Fibroblast of lung (primary cell): ENCODE measurements at regions not wholly inside any gene's neighbourhood (a gene's known extent, or its start where the extent isn't known, plus 50 kb on each side); places are given as distances from the start of the nearest gene placed in this dataset.

ENCODE experiments used
- DNase-seq, 2 donors: peaks; one replicate each; pipeline versions ENCODE4 v3.0.0 to v3.0.0-alpha.2; 2010; ENCODE audit warnings: low read depth in 2 of 2
- H2AFZ ChIP-seq: 2 replicates; pipeline ENCODE4 v1.5.1; 2012; ENCODE audit warnings: low read length, control low read depth, inconsistent platforms
- H3K27ac ChIP-seq: 2 replicates; pipeline ENCODE4 v1.5.1; 2011; ENCODE audit warnings: low read length, control low read depth; ENCODE audit not compliant: insufficient read depth
- H3K27me3 ChIP-seq: 2 replicates; pipeline ENCODE4 v1.5.1; 2011; ENCODE audit warnings: mild to moderate bottlenecking, low read length; ENCODE audit not compliant: control insufficient read depth, insufficient read depth
- H3K36me3 ChIP-seq: 2 replicates; pipeline ENCODE4 v1.5.1; 2011; ENCODE audit warnings: low read length; ENCODE audit not compliant: control insufficient read depth, insufficient read depth
- H3K4me1 ChIP-seq: 2 replicates; pipeline ENCODE4 v1.5.1; 2011; ENCODE audit warnings: low read length; ENCODE audit not compliant: control insufficient read depth, insufficient read depth; ENCODE audit errors: extremely low read depth
- H3K4me2 ChIP-seq: 2 replicates; pipeline ENCODE4 v1.5.1; 2011; ENCODE audit warnings: low read length, control low read depth; ENCODE audit not compliant: insufficient read depth; ENCODE audit errors: extremely low read depth
- H3K4me3 ChIP-seq, 4 experiments: fragments of 200-600 bp in 1 of 4; sonication (generic) in 1 of 4; replicated peaks in 1 of 4; 2 replicates each; pipeline ENCODE4 v1.5.1; 2011 to 2016; ENCODE audit warnings: low read length in 4 of 4, low read depth in 3 of 4, mild to moderate bottlenecking in 3 of 4, control low read depth in 2 of 4, inconsistent platforms in 1 of 4, mixed read lengths in 1 of 4; ENCODE audit not compliant: insufficient read depth in 1 of 4; ENCODE audit errors: control extremely low read depth in 1 of 4
- H3K79me2 ChIP-seq: 2 replicates; pipeline ENCODE4 v1.5.1; 2012; ENCODE audit warnings: mild to moderate bottlenecking, low read length, inconsistent platforms; ENCODE audit not compliant: control insufficient read depth, insufficient read depth
- H3K9ac ChIP-seq: 2 replicates; pipeline ENCODE4 v1.5.1; 2011; ENCODE audit warnings: mild to moderate bottlenecking, low read length, control low read depth; ENCODE audit not compliant: insufficient read depth
- H3K9me3 ChIP-seq: 2 replicates; pipeline ENCODE4 v1.5.1; 2012; ENCODE audit warnings: low read depth, low read length; ENCODE audit not compliant: control insufficient read depth, insufficient read depth
- H4K20me1 ChIP-seq: 2 replicates; pipeline ENCODE4 v1.5.1; 2011; ENCODE audit warnings: low read length; ENCODE audit not compliant: control insufficient read depth, insufficient read depth; ENCODE audit errors: extremely low read depth
- EZH2 ChIP-seq: IDR thresholded peaks from 2 replicates; pipeline ENCODE4 v1.5.1; 2012; ENCODE audit warnings: low read length, control low read depth, mild to moderate bottlenecking; ENCODE audit errors: missing control alignments
- TF ChIP-seq, protein P1 (sequence below), 2 donors: IDR thresholded peaks in 1 of 2; conservative IDR thresholded peaks in 1 of 2; 1 replicate in 1 of 2; 2 replicates in 1 of 2; pipeline ENCODE4 v1.5.1; 2011 to 2012; ENCODE audit warnings: low read length in 2 of 2, control low read depth in 1 of 2, inconsistent platforms in 1 of 2, low read depth in 1 of 2, mild to moderate bottlenecking in 1 of 2

DNA sequence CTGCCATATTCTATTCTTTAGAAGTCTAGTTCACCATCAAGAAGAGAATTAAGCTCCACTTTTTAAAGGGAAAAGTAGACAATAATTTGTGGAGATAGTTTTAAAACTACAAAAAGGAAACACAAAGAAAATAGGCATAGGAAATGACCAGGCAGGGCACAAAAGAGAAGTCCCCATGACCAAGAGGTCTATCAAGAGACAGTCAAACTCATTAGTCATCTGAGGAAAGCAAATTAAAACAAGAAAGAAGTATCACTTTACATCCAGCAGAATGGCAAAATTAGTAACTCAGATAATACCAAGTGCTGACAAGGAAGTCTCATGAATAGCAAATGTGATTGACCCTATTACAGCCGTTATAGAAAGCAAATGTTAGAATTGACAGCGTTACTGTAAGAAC lies 243.7 kb upstream of the SNX7 start:
- Histone ChIP-seq H4K20me1 (no peaks in the 10 kb centered on the region), H3K4me1 (no peaks in the 10 kb centered on the region), H3K36me3 (no peaks in the 10 kb centered on the region), H3K79me2 (no peaks in the 10 kb centered on the region), H3K4me3 (no peak overlapping the region), H3K9me3 (no peaks in the 10 kb centered on the region), H3K27ac (no peak overlapping the region), H3K4me2 (no peak overlapping the region), H2AFZ (no peak overlapping the region), H3K9ac (no peak overlapping the region), H3K27me3 (no peaks in the 10 kb centered on the region)
- DNase-seq = no peak
- no peak for TF ChIP-seq EZH2
- TF ChIP-seq, protein P1, sequence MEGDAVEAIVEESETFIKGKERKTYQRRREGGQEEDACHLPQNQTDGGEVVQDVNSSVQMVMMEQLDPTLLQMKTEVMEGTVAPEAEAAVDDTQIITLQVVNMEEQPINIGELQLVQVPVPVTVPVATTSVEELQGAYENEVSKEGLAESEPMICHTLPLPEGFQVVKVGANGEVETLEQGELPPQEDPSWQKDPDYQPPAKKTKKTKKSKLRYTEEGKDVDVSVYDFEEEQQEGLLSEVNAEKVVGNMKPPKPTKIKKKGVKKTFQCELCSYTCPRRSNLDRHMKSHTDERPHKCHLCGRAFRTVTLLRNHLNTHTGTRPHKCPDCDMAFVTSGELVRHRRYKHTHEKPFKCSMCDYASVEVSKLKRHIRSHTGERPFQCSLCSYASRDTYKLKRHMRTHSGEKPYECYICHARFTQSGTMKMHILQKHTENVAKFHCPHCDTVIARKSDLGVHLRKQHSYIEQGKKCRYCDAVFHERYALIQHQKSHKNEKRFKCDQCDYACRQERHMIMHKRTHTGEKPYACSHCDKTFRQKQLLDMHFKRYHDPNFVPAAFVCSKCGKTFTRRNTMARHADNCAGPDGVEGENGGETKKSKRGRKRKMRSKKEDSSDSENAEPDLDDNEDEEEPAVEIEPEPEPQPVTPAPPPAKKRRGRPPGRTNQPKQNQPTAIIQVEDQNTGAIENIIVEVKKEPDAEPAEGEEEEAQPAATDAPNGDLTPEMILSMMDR (conservative IDR thresholded peaks at IDR 0.05 in 1 of 2, IDR thresholded peaks at IDR 0.05 in 1 of 2; ENCODE audit: low read depth in 1 of 2, low read length in 2 of 2) = no peak

- no peak overlapping the region for H3K9ac ChIP-seq
- no peak for TF ChIP-seq EZH2
- no peaks in the 10 kb centered on the region for H3K79me2 ChIP-seq
- no peak overlapping the region for H3K4me3 ChIP-seq
- H3K27ac ChIP-seq = no peak overlapping the region
- H3K9me3 ChIP-seq = no peaks in the 10 kb centered on the region
- H2AFZ ChIP-seq = no peak overlapping the region
- H3K27me3 ChIP-seq = no peaks in the 10 kb centered on the region
- H3K36me3 ChIP-seq = no peaks in the 10 kb centered on the region
- no peaks in the 10 kb centered on the region for H4K20me1 ChIP-seq
- no peaks in the 10 kb centered on the region for H3K4me1 ChIP-seq
- H3K4me2 ChIP-seq = no peak overlapping the region
- no peak for DNase-seq
Measured at GRCh38 chr1:98410082-98410481, 251.4 kb upstream of the SNX7 start.

- DNase-seq = no peak
- H4K20me1 ChIP-seq = no peaks in the 10 kb centered on the region
- no peaks in the 10 kb centered on the region for H3K36me3 ChIP-seq
- no peak for TF ChIP-seq EZH2
- TF ChIP-seq, protein P1 (conservative IDR thresholded peaks at IDR 0.05 in 1 of 2, IDR thresholded peaks at IDR 0.05 in 1 of 2; ENCODE audit: low read depth in 1 of 2, low read length in 2 of 2) = peak in 1 of 2 donors; percentile 7
- no peak overlapping the region for H3K4me2 ChIP-seq
- H3K79me2 ChIP-seq = no peaks in the 10 kb centered on the region
- H3K27ac ChIP-seq = no peak overlapping the region
- H3K9ac ChIP-seq = no peak overlapping the region
- H3K9me3 ChIP-seq = no peaks in the 10 kb centered on the region
- H3K4me3 ChIP-seq = no peak overlapping the region
- no peaks in the 10 kb centered on the region for H3K4me1 ChIP-seq
- no peak overlapping the region for H2AFZ ChIP-seq
- no peaks in the 10 kb centered on the region for H3K27me3 ChIP-seq
Measured at GRCh38 chr1:98406352-98407088, 255.0 kb upstream of the SNX7 start.
